Keratinocyte (primary cell): ENCODE measurements at regions not wholly inside any gene's neighbourhood (a gene's known extent, or its start where the extent isn't known, plus 50 kb on each side); places are given as distances from the start of the nearest gene placed in this dataset.

Experiments used
- EZH2 ChIP-seq: IDR thresholded peaks from one replicate; pipeline ENCODE4 v1.6.1; 2012; ENCODE audit warnings: inconsistent platforms, mild to moderate bottlenecking, low read length, moderate library complexity
- TF ChIP-seq, protein P1 (sequence below), 3 experiments: IDR thresholded peaks in 1 of 3; conservative IDR thresholded peaks in 1 of 3; optimal IDR thresholded peaks in 1 of 3; 2 replicates in 2 of 3; 3 replicates in 1 of 3; pipeline versions ENCODE3 to v1.5.1; 2011; ENCODE audit warnings: low read length in 3 of 3, mild to moderate bottlenecking in 3 of 3, moderate library complexity in 2 of 3, control low read depth in 1 of 3, inconsistent platforms in 1 of 3; ENCODE audit not compliant: insufficient read depth in 2 of 3; ENCODE audit errors: extremely low read depth in 1 of 3

- TF ChIP-seq, protein P1, sequence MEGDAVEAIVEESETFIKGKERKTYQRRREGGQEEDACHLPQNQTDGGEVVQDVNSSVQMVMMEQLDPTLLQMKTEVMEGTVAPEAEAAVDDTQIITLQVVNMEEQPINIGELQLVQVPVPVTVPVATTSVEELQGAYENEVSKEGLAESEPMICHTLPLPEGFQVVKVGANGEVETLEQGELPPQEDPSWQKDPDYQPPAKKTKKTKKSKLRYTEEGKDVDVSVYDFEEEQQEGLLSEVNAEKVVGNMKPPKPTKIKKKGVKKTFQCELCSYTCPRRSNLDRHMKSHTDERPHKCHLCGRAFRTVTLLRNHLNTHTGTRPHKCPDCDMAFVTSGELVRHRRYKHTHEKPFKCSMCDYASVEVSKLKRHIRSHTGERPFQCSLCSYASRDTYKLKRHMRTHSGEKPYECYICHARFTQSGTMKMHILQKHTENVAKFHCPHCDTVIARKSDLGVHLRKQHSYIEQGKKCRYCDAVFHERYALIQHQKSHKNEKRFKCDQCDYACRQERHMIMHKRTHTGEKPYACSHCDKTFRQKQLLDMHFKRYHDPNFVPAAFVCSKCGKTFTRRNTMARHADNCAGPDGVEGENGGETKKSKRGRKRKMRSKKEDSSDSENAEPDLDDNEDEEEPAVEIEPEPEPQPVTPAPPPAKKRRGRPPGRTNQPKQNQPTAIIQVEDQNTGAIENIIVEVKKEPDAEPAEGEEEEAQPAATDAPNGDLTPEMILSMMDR (optimal IDR thresholded peaks at IDR 0.05 in 1 of 3, IDR thresholded peaks at IDR 0.05 in 1 of 3, conservative IDR thresholded peaks at IDR 0.05 in 1 of 3; ENCODE audit: extremely low read depth in 1 of 3, insufficient read depth in 2 of 3, low read length in 3 of 3) = no peak
- TF ChIP-seq EZH2 = no peak
These were observed 232.7 kb downstream of the MBD2 start for GRCh38 chr18:53991805-53992204.
